ENCODE measurements at regions not wholly inside any gene's neighbourhood (a gene's known extent, or its start where the extent isn't known, plus 50 kb on each side); places are given as distances from the start of the nearest gene placed in this dataset.
A peak's percentile ranks its signal among the peaks of the same experiment; 100 is the strongest.

DNA sequence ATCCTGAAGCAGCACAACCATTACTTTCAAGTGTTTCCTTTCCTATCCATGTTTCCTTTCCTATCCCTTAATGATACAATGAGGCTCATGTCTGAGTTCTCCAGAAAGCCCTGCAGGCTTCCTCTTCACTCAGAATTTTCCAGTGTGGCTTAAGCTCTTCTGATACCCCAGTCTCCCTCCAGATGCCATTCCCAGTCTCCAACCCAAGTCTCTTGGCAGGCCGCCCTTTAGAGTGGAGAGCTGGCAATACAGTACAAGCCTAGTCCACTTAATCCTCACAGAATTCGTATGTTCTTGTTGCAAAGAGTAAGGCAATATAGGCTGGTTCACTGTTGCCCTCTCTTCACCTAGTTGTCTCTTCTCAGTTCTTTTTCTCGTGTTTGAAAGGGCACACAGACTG, 503.9 kb upstream of the MDFIC2 start:
- TF ChIP-seq, protein P1, sequence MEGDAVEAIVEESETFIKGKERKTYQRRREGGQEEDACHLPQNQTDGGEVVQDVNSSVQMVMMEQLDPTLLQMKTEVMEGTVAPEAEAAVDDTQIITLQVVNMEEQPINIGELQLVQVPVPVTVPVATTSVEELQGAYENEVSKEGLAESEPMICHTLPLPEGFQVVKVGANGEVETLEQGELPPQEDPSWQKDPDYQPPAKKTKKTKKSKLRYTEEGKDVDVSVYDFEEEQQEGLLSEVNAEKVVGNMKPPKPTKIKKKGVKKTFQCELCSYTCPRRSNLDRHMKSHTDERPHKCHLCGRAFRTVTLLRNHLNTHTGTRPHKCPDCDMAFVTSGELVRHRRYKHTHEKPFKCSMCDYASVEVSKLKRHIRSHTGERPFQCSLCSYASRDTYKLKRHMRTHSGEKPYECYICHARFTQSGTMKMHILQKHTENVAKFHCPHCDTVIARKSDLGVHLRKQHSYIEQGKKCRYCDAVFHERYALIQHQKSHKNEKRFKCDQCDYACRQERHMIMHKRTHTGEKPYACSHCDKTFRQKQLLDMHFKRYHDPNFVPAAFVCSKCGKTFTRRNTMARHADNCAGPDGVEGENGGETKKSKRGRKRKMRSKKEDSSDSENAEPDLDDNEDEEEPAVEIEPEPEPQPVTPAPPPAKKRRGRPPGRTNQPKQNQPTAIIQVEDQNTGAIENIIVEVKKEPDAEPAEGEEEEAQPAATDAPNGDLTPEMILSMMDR (IDR thresholded peaks at IDR 0.05; ENCODE audit: low read length, missing control alignments) = no peak
- no peak for DNase-seq (ENCODE audit: low read depth)
- no peak overlapping the region for H3K4me3 ChIP-seq (replicated peaks; ENCODE audit: low read depth, low read length)

- H3K4me3 ChIP-seq (replicated peaks; ENCODE audit: low read depth, low read length) = no peak overlapping the region
- TF ChIP-seq, protein P1 (IDR thresholded peaks at IDR 0.05; ENCODE audit: low read length, missing control alignments) = no peak
- no peak for DNase-seq (ENCODE audit: low read depth)
Measured at GRCh38 chr3:70815817-70816216, 503.4 kb upstream of the MDFIC2 start.

GRCh38 chr3:70813311-70813710, 500.9 kb upstream of the MDFIC2 start:
- TF ChIP-seq, protein P1 (IDR thresholded peaks at IDR 0.05; ENCODE audit: low read length, missing control alignments) = no peak
- no peak overlapping the region for H3K4me3 ChIP-seq (replicated peaks; ENCODE audit: low read depth, low read length)
- no peak for DNase-seq (ENCODE audit: low read depth)

GRCh38 chr3:70811880-70812279, 499.4 kb upstream of the MDFIC2 start:
- TF ChIP-seq, protein P1 (IDR thresholded peaks at IDR 0.05; ENCODE audit: low read length, missing control alignments) = no peak
- no peak overlapping the region for H3K4me3 ChIP-seq (replicated peaks; ENCODE audit: low read depth, low read length)
- DNase-seq (ENCODE audit: low read depth) = peak; percentile 84

GRCh38 chr3:70808881-70809280, 496.4 kb upstream of the MDFIC2 start:
- DNase-seq (ENCODE audit: low read depth) = no peak
- H3K4me3 ChIP-seq (replicated peaks; ENCODE audit: low read depth, low read length) = no peak overlapping the region

GRCh38 chr3:70806556-70806955, 494.1 kb upstream of the MDFIC2 start:
- TF ChIP-seq, protein P1 (IDR thresholded peaks at IDR 0.05; ENCODE audit: low read length, missing control alignments) = no peak
- no peak overlapping the region for H3K4me3 ChIP-seq (replicated peaks; ENCODE audit: low read depth, low read length)
- DNase-seq (ENCODE audit: low read depth) = no peak

More at GRCh38 chr3:70808881-70809280, 496.4 kb upstream of the MDFIC2 start:
- TF ChIP-seq, protein P1 (IDR thresholded peaks at IDR 0.05; ENCODE audit: low read length, missing control alignments) = no peak

GRCh38 chr3:70806021-70806420, 493.6 kb upstream of the MDFIC2 start:
- TF ChIP-seq, protein P1 (IDR thresholded peaks at IDR 0.05; ENCODE audit: low read length, missing control alignments) = no peak
- H3K4me3 ChIP-seq (replicated peaks; ENCODE audit: low read depth, low read length) = no peak overlapping the region
- no peak for DNase-seq (ENCODE audit: low read depth)
